ENCODE measurements at regions not wholly inside any gene's neighbourhood (a gene's known extent, or its start where the extent isn't known, plus 50 kb on each side); places are given as distances from the start of the nearest gene placed in this dataset.
A peak's percentile ranks its signal among the peaks of the same experiment; 100 is the strongest.

GRCh38 chr4:66169341-66169740 lies 499.1 kb upstream of the EPHA5 start:
- H3K9me1 ChIP-seq (replicated peaks; ENCODE audit: control insufficient read depth, extremely low read depth, insufficient read depth, low read length): no peaks in the 10 kb centered on the region
- no peaks in the 10 kb centered on the region for H3K9me3 ChIP-seq (replicated peaks; ENCODE audit: control insufficient read depth, insufficient read depth, low read length)
- peak; percentile 4 for DNase-seq (ENCODE audit: low read depth, low spot score)
- TF ChIP-seq MYC (IDR thresholded peaks at IDR 0.05; ENCODE audit: low read depth, low read length): no peak
- no peak for TF ChIP-seq FOS (IDR thresholded peaks at IDR 0.05; ENCODE audit: borderline replicate concordance, insufficient read depth, low read length)
- no peak for TF ChIP-seq EZH2 (IDR thresholded peaks at IDR 0.05; ENCODE audit: borderline replicate concordance, low read depth, low read length, severe bottlenecking)
- no peak for TF ChIP-seq POLR2A (IDR thresholded peaks at IDR 0.05; ENCODE audit: low read depth, low read length)
- no peak for TF ChIP-seq CTCF (IDR thresholded peaks at IDR 0.05; ENCODE audit: extremely low read depth in 1 of 2, insufficient read depth in 1 of 2, low read depth in 1 of 2, low read length in 2 of 2)
- no peak for TF ChIP-seq GATA2 (IDR thresholded peaks at IDR 0.05; ENCODE audit: insufficient read depth, insufficient read length, low read depth, low read length)
- TF ChIP-seq JUN (IDR thresholded peaks at IDR 0.05; ENCODE audit: borderline replicate concordance, insufficient read depth, insufficient read length, low read depth): no peak
- TF ChIP-seq POLR2AphosphoS5 (IDR thresholded peaks at IDR 0.05; ENCODE audit: insufficient read depth, low read depth, low read length): no peak
- no peak for TF ChIP-seq MAX (IDR thresholded peaks at IDR 0.05; ENCODE audit: insufficient read depth, insufficient read length)
- no peaks in the 10 kb centered on the region for H3K4me1 ChIP-seq (ENCODE audit: control insufficient read depth, extremely low read depth, insufficient read depth, low read length)
- H3K4me3 ChIP-seq (replicated peaks in 1 of 3; ENCODE audit: insufficient read depth in 1 of 3, low read depth in 1 of 3, low read length in 3 of 3): no peak overlapping the region
- POLR2A ChIA-PET: no interaction called here
- H3K27ac ChIP-seq (ENCODE audit: insufficient read depth, low read depth, low read length): no peak overlapping the region
- H4K20me1 ChIP-seq (replicated peaks; ENCODE audit: control insufficient read depth, extremely low read depth, insufficient read depth, low read length): no peaks in the 10 kb centered on the region
- peaks cover 0 to 2% of the 10 kb centered on the region in 2 experiments for H3K27me3 ChIP-seq (ENCODE audit: control insufficient read depth in 2 of 2, insufficient read depth in 2 of 2, low read length in 2 of 2)
- no peaks in the 10 kb centered on the region for H3K36me3 ChIP-seq (ENCODE audit: control insufficient read depth in 2 of 2, extremely low read depth in 1 of 2, insufficient read depth in 2 of 2, low read length in 2 of 2)
- dilution Hi-C loops (cut with MboI; ENCODE audit: extremely low pct_ligation_motif_present, low sequenced_read_pairs) (no loop called here), intact Hi-C loops (cut with micrococcal nuclease) (loop anchor here (1.0 to 10.0 kb wide), 3 partner anchors 1085 to 1385 kb away; no protein-coding TSS in a partner anchor)
- no peak overlapping the region for H2AFZ ChIP-seq (ENCODE audit: low read depth, low read length)
- BruUV-seq (replicated peaks): no TSS peak
- no peak overlapping the region for H3K4me2 ChIP-seq (ENCODE audit: insufficient read depth, low read length)
- no peak for FAIRE-seq
- no peaks in the 10 kb centered on the region for H3K79me2 ChIP-seq (ENCODE audit: control insufficient read depth, insufficient read depth, low read length)
- H3K9ac ChIP-seq (replicated peaks; ENCODE audit: extremely low read depth, insufficient read depth, low read length): no peak overlapping the region
- CTCF ChIA-PET: interaction anchor here (1.6 kb wide), 1 partner anchor 1079 kb away, joined by 6 read pairs; no protein-coding TSS in a partner anchor

Data from endothelial cell of umbilical vein (primary cell).